Retinal pigment epithelial cell (primary cell): ENCODE measurements at regions not wholly inside any gene's neighbourhood (a gene's known extent, or its start where the extent isn't known, plus 50 kb on each side); places are given as distances from the start of the nearest gene placed in this dataset.

Experiments
- DNase-seq: peaks from one replicate; pipeline ENCODE4 v3.0.0-alpha.2; 2010; ENCODE audit warnings: low read depth
- H3K4me3 ChIP-seq: 2 replicates; pipeline ENCODE4 v1.5.1; 2011; ENCODE audit warnings: mild to moderate bottlenecking, low read length, control low read depth, moderate library complexity
- TF ChIP-seq, protein P1 (sequence below): conservative IDR thresholded peaks from 2 replicates; pipeline ENCODE4 v1.5.1; 2011; ENCODE audit warnings: low read depth, low read length, control low read depth, inconsistent platforms

- H3K4me3 ChIP-seq, result no peak overlapping the region
- no peak for DNase-seq
- TF ChIP-seq, protein P1, sequence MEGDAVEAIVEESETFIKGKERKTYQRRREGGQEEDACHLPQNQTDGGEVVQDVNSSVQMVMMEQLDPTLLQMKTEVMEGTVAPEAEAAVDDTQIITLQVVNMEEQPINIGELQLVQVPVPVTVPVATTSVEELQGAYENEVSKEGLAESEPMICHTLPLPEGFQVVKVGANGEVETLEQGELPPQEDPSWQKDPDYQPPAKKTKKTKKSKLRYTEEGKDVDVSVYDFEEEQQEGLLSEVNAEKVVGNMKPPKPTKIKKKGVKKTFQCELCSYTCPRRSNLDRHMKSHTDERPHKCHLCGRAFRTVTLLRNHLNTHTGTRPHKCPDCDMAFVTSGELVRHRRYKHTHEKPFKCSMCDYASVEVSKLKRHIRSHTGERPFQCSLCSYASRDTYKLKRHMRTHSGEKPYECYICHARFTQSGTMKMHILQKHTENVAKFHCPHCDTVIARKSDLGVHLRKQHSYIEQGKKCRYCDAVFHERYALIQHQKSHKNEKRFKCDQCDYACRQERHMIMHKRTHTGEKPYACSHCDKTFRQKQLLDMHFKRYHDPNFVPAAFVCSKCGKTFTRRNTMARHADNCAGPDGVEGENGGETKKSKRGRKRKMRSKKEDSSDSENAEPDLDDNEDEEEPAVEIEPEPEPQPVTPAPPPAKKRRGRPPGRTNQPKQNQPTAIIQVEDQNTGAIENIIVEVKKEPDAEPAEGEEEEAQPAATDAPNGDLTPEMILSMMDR, result no peak
Observed at GRCh38 chr4:135605076-135605475, 1403.5 kb upstream of the PABPC4L start.

DNA sequence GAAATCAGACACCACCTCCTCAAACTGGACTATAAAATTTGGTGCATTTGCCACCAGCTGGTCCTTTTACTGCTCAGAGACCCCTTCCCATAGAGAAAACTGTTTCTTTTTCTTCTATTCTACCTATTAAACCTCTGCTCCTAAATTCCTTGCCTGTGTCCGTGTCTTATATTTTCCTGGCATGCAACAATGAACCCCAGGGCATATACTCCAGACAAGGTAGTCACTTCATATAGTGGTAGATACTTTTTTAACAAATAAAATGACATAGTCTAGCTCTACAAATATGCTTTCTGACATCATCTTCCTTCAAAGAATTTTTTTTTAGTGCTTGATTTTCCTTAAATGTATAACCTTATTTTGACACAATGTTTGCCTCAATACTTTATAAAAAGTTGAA lies 1402.9 kb upstream of the PABPC4L start:
- TF ChIP-seq, protein P1, result no peak
- H3K4me3 ChIP-seq, result no peak overlapping the region
- DNase-seq, result no peak

DNA sequence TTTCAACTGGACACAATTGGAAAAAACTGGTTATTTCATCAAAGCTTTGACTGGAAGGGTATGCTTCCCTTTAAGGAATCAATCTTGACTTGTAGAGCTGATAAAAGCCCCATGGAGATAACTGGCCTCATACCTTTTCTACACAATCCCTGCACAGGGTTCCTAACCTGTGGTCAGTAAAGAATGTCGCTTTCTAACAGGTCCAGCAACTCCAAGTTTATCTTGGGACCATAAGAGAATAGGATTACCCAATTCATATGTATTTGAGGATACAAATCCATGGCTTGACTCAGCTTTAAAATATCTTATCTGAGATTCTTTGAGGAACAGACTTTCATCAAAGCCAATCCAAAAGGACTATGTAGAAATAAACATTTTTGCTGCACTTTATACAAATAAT lies 1399.8 kb upstream of the PABPC4L start:
- no peak overlapping the region for H3K4me3 ChIP-seq
- DNase-seq, result no peak
- TF ChIP-seq, protein P1, result no peak

DNA sequence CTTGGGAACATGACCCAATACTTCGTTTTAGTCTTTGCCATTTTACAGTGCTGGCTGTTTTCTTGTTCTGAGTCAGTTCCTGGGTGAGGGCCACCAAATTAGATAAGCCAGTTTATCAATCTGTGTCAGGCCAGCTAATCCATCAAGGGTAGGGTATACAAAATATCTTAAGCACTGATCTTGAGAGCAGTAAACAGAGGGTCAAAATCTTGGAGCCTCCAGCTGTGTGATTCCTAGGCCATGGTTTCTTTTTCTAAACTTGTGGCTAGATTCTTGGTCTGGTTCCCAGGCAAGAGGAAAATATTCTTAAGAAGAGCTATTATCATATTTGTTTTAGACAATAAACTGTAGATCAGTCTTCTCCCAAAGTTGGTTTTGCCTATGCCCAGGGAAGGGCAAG lies 1396.6 kb upstream of the PABPC4L start:
- TF ChIP-seq, protein P1, result no peak
- no peak for DNase-seq
- no peak overlapping the region for H3K4me3 ChIP-seq

DNA sequence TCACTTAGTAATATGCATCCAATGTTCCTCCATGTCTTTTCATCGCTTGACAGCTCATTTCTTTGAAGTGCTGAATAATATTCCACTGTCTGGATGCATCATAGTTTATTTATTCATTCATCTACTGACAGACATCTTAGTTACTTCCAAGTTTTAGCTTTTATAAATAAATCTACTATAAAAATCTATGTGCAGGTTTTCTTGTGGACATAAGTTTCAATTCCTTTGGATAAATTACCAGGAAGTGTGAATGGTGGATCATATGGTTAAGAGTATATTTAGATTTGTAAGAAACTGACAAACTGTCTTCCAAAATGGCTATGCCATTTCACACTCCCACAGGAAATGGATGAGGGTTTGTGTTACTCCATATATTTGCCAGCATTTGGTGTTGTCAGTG lies 1392.9 kb upstream of the PABPC4L start:
- no peak for DNase-seq
- TF ChIP-seq, protein P1, result no peak
- no peak overlapping the region for H3K4me3 ChIP-seq

DNA sequence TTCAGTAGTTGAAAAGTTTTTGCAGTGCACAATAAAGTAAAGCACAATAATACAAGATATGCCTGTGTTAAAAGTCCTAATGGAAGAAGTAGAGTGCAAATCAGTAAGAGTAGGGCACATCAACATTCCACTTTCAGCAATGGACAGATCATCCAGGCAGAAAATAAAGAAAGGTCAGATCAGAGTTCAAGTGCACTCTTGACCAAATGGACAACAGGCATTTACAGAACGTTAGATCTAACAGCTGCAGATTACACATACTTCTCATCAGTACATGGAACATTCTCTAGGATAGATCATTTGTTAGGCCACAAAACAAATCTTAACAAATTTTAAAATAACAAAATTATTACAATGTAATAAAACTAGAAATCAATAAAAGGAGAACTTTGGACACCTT lies 1373.5 kb upstream of the PABPC4L start:
- DNase-seq, result no peak
- TF ChIP-seq, protein P1, result no peak
- no peak overlapping the region for H3K4me3 ChIP-seq

DNA sequence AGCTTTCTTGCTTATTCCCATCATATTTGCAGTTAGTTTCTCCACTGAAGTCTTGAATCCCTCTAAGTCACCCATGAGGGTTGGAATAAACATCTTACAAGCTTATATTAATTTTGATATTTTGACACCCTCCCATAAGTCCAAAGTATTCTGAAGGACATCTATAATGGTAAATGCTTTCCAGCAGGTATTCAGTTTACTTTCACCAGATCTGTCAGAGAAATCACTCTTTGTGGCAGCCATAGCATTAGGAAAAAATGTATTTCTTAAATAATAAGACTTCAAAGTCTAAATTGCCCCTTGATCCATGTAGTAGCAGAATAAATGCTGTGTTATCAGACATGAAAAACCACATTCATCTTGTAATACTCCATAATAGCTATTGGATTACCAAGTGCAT lies 1371.7 kb upstream of the PABPC4L start:
- TF ChIP-seq, protein P1, result no peak
- H3K4me3 ChIP-seq, result no peak overlapping the region
- no peak for DNase-seq
